AG10803 (cell line): ENCODE measurements at regions not wholly inside any gene's neighbourhood (a gene's known extent, or its start where the extent isn't known, plus 50 kb on each side); places are given as distances from the start of the nearest gene placed in this dataset.

ENCODE experiments used
- DNase-seq: peaks from one replicate; pipeline ENCODE4 v3.0.0; 2010; ENCODE audit warnings: low read depth
- H3K4me3 ChIP-seq: 2 replicates; pipeline ENCODE4 v1.5.1; 2011; ENCODE audit warnings: mild to moderate bottlenecking, low read length, control low read depth
- CTCF ChIP-seq: conservative IDR thresholded peaks from 2 replicates; pipeline ENCODE4 v1.5.1; 2011; ENCODE audit warnings: mild to moderate bottlenecking, low read length, control low read depth, inconsistent platforms

DNA sequence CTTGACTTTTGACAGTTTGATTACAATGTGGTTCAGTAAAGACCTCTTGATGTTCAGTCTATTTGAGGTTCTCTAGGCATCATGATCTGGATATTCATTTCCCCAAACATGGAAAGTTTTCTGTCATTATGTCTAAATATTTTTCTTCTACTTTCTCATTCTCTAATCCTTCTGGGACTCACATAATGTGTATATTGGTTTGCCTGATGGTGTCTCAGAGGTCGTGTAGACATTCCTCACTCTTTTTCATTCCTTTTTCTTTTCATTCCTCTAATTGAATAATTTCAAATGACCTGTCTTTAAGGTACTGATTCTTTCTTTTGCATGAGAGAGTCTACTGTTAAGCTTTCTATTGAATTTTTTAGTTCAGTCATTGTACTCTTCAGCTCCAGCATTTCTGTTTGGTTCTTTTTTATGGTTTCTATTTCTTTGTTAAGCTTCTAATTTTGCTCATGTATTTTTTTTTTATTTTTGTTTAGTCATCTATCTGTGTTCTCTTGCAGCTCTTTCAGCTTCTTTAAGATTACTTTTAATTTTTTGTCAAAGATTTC is 158.4 kb downstream of the GDAP2 start:
- no peak for TF ChIP-seq CTCF
- DNase-seq = no peak
- no peak overlapping the region for H3K4me3 ChIP-seq

- no peak for DNase-seq
- no peak overlapping the region for H3K4me3 ChIP-seq
- no peak for TF ChIP-seq CTCF
These were observed 150.1 kb downstream of the GDAP2 start for GRCh38 chr1:117779364-117779763.

DNA sequence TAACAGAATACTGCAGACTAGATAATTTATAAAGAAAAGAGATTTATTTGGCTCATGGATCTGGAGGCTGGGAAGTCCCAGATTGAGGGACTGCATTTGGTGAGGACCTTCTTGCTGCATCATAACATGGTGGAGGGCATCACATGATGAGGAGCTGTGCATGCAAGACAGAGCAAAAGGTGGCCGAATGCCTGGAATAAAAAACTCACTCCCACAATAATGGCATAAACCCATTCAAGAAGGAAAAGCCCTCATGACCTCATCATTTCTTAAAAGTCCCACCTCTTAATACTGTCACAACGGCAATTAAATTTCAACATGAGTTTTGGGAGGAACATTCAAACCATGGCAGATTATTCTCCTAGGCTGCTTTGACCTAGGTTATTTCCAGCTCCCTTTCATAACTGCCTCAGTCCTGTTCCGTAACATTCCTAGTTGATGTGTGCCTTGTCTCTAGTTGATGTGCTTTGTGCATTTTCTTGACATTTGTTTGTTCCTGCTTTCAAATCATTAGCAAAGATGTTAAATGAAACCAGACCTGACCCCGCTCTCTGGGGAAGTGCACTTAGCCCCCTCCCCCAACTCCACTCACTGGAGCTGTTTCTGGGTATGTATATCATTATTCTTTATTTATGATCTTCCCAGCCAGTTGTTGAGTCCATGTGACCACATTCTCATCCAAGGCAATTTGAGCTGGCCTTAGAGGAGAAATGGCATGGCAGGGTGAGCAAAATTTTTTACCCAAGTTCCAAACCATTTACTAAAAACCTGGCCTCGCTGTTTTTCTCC is 148.5 kb downstream of the GDAP2 start:
- no peak for TF ChIP-seq CTCF
- no peak overlapping the region for H3K4me3 ChIP-seq
- DNase-seq = peak; percentile 77

- no peak for DNase-seq
- no peak overlapping the region for H3K4me3 ChIP-seq
- no peak for TF ChIP-seq CTCF
These were observed 147.4 kb downstream of the GDAP2 start for GRCh38 chr1:117782056-117782455.

GRCh38 chr1:117783606-117784396 is 145.6 kb downstream of the GDAP2 start:
- no peak for TF ChIP-seq CTCF
- H3K4me3 ChIP-seq = no peak overlapping the region
- peak; percentile 43 for DNase-seq

- TF ChIP-seq CTCF = no peak
These were observed 141.4 kb downstream of the GDAP2 start for GRCh38 chr1:117788014-117788413.

GRCh38 chr1:117793413-117793812 is 136.0 kb downstream of the GDAP2 start:
- DNase-seq = no peak
- TF ChIP-seq CTCF = no peak
- no peak overlapping the region for H3K4me3 ChIP-seq

More at GRCh38 chr1:117788014-117788413, 141.4 kb downstream of the GDAP2 start:
- DNase-seq = no peak
- no peak overlapping the region for H3K4me3 ChIP-seq
